WTC11 (cell line): ENCODE measurements at regions not wholly inside any gene's neighbourhood (a gene's known extent, or its start where the extent isn't known, plus 50 kb on each side); places are given as distances from the start of the nearest gene placed in this dataset.
"Not testable (repeated sequence)": the region's sequence is repeated elsewhere in the genome, so short reads cannot be mapped to it uniquely, and the experiment has no call there.

ENCODE experiments used
- ATAC-seq: fragments of 200-7000 bp; cut with Tn5 transposase; 2 replicates; pipeline ENCODE4 v1.10.0; 2021; ENCODE audit warnings: mild to moderate bottlenecking, moderate library complexity
- CTCF ChIA-PET: fragments of 300-600 bp; sonication (Branson Sonifier 250); formaldehyde crosslinking; loops from one replicate; lab custom pipeline; 2021; ENCODE audit warnings: antibody characterized with exemption; lab: Charles Lee
- POLR2A ChIA-PET: fragments of 350-600 bp; sonication (Branson Sonifier 250); formaldehyde crosslinking; loops from one replicate; lab custom pipeline; 2021; ENCODE audit warnings: antibody characterized with exemption; lab: Charles Lee
- DNase-seq: peaks from one replicate; pipeline ENCODE4 v3.0.0; 2021; ENCODE audit warnings: low spot score
- H3K27ac Mint-ChIP-seq: 2 replicates; pipeline ENCODE4 v1.8.0; 2021; ENCODE audit warnings: mixed read lengths
- H3K27me3 Mint-ChIP-seq: 2 replicates; pipeline ENCODE4 v1.8.0; 2021; ENCODE audit warnings: low read depth, mild to moderate bottlenecking, moderate library complexity, mixed read lengths
- H3K36me3 Mint-ChIP-seq: 2 replicates; pipeline ENCODE4 v1.8.0; 2021; ENCODE audit warnings: mixed read lengths
- H3K4me1 Mint-ChIP-seq: 2 replicates; pipeline ENCODE4 v1.8.0; 2022; ENCODE audit warnings: mixed read lengths
- H3K4me3 Mint-ChIP-seq: 2 replicates; pipeline ENCODE4 v1.8.0; 2021; ENCODE audit warnings: mild to moderate bottlenecking, moderate library complexity, mixed read lengths
- H3K9me3 Mint-ChIP-seq: 2 replicates; pipeline ENCODE4 v1.8.0; 2021; ENCODE audit warnings: mixed read lengths
- CREB1 ChIP-seq: sonication (generic); formaldehyde crosslinking; IDR thresholded peaks from 2 replicates; pipeline ENCODE4 v1.8.0; 2023; ENCODE audit warnings: mild to moderate bottlenecking, missing genetic modification reagents
- ESRRA ChIP-seq: sonication (generic); formaldehyde crosslinking; IDR thresholded peaks from 2 replicates; pipeline ENCODE4 v1.8.1; 2022; ENCODE audit warnings: mild to moderate bottlenecking, missing genetic modification reagents, borderline replicate concordance
- FOXK1 ChIP-seq: sonication (generic); formaldehyde crosslinking; IDR thresholded peaks from 2 replicates; pipeline ENCODE4 v1.8.0; 2022; ENCODE audit warnings: mild to moderate bottlenecking, moderate library complexity, missing genetic modification reagents
- FOXP1 ChIP-seq: sonication (generic); formaldehyde crosslinking; IDR thresholded peaks from 2 replicates; pipeline ENCODE4 v1.8.0; 2022; ENCODE audit warnings: missing genetic modification reagents, mild to moderate bottlenecking, moderate library complexity, borderline replicate concordance
- MXD4 ChIP-seq: fragments of 250-450 bp; sonication (Bioruptor Pico); IDR thresholded peaks from 2 replicates; pipeline ENCODE4 v1.8.0; 2021; ENCODE audit warnings: mild to moderate bottlenecking, moderate library complexity, borderline replicate concordance
- NFATC4 ChIP-seq: fragments of 250-450 bp; sonication (Bioruptor Pico); IDR thresholded peaks from 2 replicates; pipeline ENCODE4 v1.9.0; 2021; ENCODE audit warnings: mild to moderate bottlenecking
- NR3C1 ChIP-seq: sonication (generic); formaldehyde crosslinking; conservative IDR thresholded peaks from 2 replicates; pipeline ENCODE4 v1.8.1; 2023; ENCODE audit warnings: low read depth, mild to moderate bottlenecking, missing genetic modification reagents
- OVOL2 ChIP-seq: fragments of 250-450 bp; sonication (Bioruptor Pico); IDR thresholded peaks from 2 replicates; pipeline ENCODE4 v1.9.0; 2021; ENCODE audit warnings: mild to moderate bottlenecking, borderline replicate concordance
- SMAD4 ChIP-seq: sonication (generic); formaldehyde crosslinking; IDR thresholded peaks from 2 replicates; pipeline ENCODE4 v1.8.0; 2022; ENCODE audit warnings: mild to moderate bottlenecking, missing genetic modification reagents
- ZNF121 ChIP-seq: sonication (generic); formaldehyde crosslinking; IDR thresholded peaks from 2 replicates; pipeline ENCODE4 v1.8.0; 2023; ENCODE audit warnings: missing genetic modification reagents
- ZNF219 ChIP-seq: sonication (generic); formaldehyde crosslinking; IDR thresholded peaks from 2 replicates; pipeline ENCODE4 v1.8.0; 2023; ENCODE audit warnings: missing genetic modification reagents, mild to moderate bottlenecking, borderline replicate concordance
- ZNF396 ChIP-seq: fragments of 250-450 bp; sonication (Bioruptor Pico); IDR thresholded peaks from 2 replicates; pipeline ENCODE4 v1.8.0; 2021; ENCODE audit warnings: mild to moderate bottlenecking, moderate library complexity, borderline replicate concordance
- TF ChIP-seq, protein P1 (sequence below): fragments of 250-450 bp; sonication (Bioruptor Pico); IDR thresholded peaks from 2 replicates; pipeline ENCODE4 v1.8.0; 2021; ENCODE audit warnings: mild to moderate bottlenecking
- TF ChIP-seq, protein P2 (sequence below): sonication (generic); formaldehyde crosslinking; IDR thresholded peaks from 2 replicates; pipeline ENCODE4 v1.8.0; 2022; ENCODE audit warnings: mild to moderate bottlenecking, missing genetic modification reagents
- TF ChIP-seq, protein P3 (sequence below): sonication (generic); formaldehyde crosslinking; IDR thresholded peaks from 2 replicates; pipeline ENCODE4 v1.8.1; 2022; ENCODE audit warnings: low read depth, missing genetic modification reagents, borderline replicate concordance
- TF ChIP-seq, protein P4 (sequence below): sonication (generic); formaldehyde crosslinking; IDR thresholded peaks from 2 replicates; pipeline ENCODE4 v1.8.1; 2022; ENCODE audit warnings: missing genetic modification reagents, borderline replicate concordance
- TF ChIP-seq, protein P5 (sequence below): sonication (generic); formaldehyde crosslinking; IDR thresholded peaks from 2 replicates; pipeline ENCODE4 v1.8.1; 2022; ENCODE audit warnings: mild to moderate bottlenecking, missing genetic modification reagents, moderate library complexity, borderline replicate concordance

DNA sequence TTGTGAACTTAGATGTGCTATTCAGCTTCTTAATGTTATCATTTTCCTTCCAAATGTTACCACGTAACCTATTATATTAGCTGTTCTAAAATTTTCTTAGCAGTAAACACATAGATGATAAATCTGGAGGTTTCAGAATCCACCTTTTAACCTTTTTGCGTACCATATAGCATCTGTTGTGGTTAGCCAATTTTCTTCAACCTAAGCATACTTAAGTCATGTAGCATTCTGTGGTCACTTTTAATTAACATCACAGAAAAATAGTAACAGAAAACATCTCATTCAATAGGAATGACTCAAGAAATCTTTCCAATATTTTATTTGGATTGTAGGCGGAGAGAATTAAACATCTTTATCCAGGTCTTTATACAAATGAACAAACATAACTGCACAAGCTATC, 1465.3 kb upstream of the GBE1 start:
- ChIA-PET CTCF (no interaction called here), POLR2A (no interaction called here)
- DNase-seq (no peak), ATAC-seq (no peak)
- Mint-ChIP-seq H3K4me3 (no peak overlapping the region), H3K9me3 (no peaks in the 10 kb centered on the region), H3K27me3 (no peaks in the 10 kb centered on the region), H3K36me3 (no peaks in the 10 kb centered on the region), H3K4me1 (peaks cover 5% of the 10 kb centered on the region), H3K27ac (no peak overlapping the region)
- no peak for TF ChIP-seq ZNF219 (CRISPR knock-in tag)
- TF ChIP-seq SMAD4 (CRISPR knock-in tag), result no peak
- no peak for TF ChIP-seq MXD4 (CRISPR knock-in tag)
- TF ChIP-seq, protein P1, sequence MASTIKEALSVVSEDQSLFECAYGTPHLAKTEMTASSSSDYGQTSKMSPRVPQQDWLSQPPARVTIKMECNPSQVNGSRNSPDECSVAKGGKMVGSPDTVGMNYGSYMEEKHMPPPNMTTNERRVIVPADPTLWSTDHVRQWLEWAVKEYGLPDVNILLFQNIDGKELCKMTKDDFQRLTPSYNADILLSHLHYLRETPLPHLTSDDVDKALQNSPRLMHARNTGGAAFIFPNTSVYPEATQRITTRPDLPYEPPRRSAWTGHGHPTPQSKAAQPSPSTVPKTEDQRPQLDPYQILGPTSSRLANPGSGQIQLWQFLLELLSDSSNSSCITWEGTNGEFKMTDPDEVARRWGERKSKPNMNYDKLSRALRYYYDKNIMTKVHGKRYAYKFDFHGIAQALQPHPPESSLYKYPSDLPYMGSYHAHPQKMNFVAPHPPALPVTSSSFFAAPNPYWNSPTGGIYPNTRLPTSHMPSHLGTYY, result no peak

DNA sequence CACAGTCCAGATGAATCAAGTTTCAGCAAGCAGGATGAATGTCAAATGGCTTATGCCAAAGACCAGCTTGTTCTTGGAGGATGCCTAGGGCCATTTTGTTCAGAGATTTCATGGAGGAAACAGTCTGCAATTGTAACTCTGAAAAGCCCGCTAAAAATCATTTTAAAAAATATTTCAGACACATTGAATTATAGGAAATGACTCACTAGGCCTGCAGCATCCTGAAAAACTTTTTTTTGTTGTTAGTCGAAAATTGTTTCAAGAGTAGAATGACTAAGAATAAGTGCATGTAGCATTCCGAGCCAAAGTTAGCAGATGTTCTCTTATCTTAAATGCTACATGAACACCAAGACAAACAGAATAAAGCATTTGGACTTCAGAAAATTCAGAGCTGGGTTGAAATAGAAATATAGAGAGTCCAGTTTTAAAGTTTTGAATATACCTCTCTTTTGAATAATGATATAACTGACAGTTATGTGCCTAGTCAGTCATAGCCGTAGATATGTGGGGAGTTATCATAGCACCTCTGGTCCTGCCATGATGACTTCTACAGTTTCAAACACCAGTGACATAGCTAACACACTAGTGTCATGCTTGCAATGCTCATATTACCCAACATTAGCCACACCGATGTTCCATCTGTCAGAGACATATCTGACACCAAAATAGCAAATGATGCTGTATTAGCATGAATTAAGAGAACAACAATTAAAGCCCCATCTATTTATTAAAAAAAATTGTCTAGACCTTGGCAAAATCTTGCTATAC, 1462.8 kb upstream of the GBE1 start:
- Mint-ChIP-seq H3K4me1 (no peaks in the 10 kb centered on the region), H3K36me3 (no peaks in the 10 kb centered on the region), H3K27me3 (no peaks in the 10 kb centered on the region), H3K27ac (no peak overlapping the region), H3K4me3 (no peak overlapping the region), H3K9me3 (no peaks in the 10 kb centered on the region)
- no peak for DNase-seq
- POLR2A ChIA-PET, result no interaction called here
- ATAC-seq, result no peak
- CTCF ChIA-PET, result no interaction called here
- no peak for TF ChIP-seq NFATC4

DNA sequence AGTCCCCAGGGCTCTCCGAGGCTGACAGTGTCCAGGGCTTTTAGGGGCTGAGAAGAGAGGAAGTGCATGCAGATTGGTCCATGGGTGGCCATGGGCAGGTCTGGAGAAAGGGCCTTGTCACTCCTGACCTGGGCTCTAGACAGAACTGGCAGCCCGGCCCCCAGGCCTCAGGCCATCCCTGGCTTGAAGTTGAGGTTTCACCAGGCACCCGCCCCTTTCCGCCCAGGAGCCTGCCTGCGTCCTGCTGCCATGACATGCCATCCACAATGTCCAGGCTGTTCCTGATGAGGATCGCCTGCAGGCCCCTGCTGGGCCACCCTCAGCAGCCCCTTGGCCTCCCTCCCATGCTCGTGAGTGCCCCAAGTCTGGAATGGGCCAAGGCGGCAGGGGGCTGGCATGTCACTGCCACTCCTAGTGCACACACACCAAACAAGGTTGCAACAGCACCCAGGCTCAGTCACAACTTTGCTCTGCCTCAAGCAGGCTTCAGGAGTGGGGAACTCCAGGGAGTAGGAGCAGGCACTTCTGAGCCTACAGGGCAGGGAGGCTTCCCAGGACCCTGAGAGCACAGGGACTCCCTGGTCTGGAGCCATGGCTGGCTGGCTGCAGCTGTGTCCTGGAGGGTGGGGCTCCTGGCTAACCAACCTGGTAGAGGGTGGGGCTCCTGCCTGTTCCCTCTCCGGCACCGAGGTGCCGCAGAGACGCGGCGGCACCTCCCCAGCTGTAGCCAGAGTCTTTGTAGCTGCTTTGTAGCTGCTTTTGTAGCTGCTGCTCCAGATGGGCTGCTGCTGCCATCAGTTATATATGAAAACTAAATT, 1457.1 kb upstream of the GBE1 start:
- DNase-seq, result no peak
- Mint-ChIP-seq H3K9me3 (no peaks in the 10 kb centered on the region), H3K27me3 (no peaks in the 10 kb centered on the region), H3K27ac (no peak overlapping the region), H3K4me3 (no peak overlapping the region), H3K4me1 (no peaks in the 10 kb centered on the region), H3K36me3 (no peaks in the 10 kb centered on the region)
- ChIA-PET CTCF (no interaction called here), POLR2A (no interaction called here)
- ATAC-seq, result no peak
- no peak for TF ChIP-seq OVOL2 (CRISPR knock-in tag)
- TF ChIP-seq NR3C1 (CRISPR knock-in tag), result no peak
- TF ChIP-seq FOXP1, result no peak

DNA sequence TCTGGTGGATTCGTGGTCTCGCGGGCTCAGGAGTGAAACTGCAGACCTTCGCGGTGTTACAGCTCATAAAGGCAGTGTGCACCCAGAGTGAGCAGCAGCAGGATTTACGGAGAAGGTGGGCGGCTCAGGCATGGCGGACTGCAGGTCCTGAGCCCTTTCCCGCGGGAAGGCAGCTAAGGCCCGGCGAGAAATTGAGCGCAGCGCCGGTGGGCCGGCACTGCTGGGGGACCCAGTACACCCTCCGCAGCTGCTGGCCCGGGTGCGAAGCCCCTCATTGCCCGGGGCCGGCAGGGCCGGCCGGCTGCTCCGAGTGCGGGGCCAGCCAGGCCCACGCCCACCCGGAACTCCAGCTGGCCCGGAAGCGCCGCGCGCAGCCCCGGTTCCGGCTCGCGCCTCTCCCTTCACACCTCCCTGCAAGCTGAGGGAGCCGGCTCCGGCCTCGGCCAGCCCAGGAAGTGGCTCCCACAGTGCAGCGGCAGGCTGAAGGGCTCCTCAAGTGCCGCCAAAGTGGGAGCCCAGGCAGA, 1456.2 kb upstream of the GBE1 start:
- ATAC-seq, POLR2A ChIA-PET, H3K9me3 Mint-ChIP-seq, H3K27me3 Mint-ChIP-seq, H3K4me3 Mint-ChIP-seq, H3K36me3 Mint-ChIP-seq, H3K27ac Mint-ChIP-seq, H3K4me1 Mint-ChIP-seq, CTCF ChIA-PET: not testable (repeated sequence)
- DNase-seq, result peak; percentile 9

DNA sequence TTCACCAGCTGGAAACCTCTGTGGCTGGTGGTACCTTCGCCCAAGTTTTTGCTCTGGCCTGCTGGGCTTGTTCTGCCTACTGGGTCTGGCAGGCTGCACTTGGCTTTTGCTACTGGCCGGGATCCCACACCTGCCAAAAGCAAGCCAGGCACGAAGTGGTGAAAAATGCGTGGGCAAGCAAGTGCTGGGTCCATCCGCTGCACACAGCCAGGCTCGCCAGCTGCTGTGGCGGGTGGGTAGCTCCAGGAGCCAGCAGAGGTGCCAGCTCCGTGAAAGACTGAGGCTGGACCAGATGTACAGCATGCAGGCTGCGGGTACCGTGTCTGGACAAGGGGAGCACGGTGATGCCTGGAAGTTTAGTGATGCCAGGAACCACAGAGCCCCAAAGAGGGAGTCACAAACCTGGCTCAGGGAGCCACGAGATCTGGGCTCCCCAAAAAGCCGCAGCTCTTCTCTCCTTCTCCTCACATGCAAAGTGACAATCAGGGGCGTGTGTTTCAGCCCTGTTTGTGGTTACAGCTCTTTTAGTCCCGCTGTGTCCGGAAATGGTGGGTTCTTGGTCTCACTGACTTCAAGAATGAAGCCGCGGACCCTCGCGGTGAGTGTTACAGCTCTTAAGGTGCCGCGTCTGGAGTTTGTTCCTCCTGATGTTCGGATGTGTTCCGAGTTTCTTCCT, 1455.6 kb upstream of the GBE1 start:
- no peak overlapping the region for H3K4me3 Mint-ChIP-seq
- no peak for TF ChIP-seq NFATC4
- no peak for TF ChIP-seq CREB1 (CRISPR knock-in tag)
- no peak for TF ChIP-seq ESRRA (CRISPR knock-in tag)
- TF ChIP-seq FOXK1 (CRISPR knock-in tag), result no peak
- TF ChIP-seq, protein P2, sequence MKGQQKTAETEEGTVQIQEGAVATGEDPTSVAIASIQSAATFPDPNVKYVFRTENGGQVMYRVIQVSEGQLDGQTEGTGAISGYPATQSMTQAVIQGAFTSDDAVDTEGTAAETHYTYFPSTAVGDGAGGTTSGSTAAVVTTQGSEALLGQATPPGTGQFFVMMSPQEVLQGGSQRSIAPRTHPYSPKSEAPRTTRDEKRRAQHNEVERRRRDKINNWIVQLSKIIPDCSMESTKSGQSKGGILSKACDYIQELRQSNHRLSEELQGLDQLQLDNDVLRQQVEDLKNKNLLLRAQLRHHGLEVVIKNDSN, result no peak
- TF ChIP-seq ZNF121 (CRISPR knock-in tag), result no peak
- TF ChIP-seq, protein P3, sequence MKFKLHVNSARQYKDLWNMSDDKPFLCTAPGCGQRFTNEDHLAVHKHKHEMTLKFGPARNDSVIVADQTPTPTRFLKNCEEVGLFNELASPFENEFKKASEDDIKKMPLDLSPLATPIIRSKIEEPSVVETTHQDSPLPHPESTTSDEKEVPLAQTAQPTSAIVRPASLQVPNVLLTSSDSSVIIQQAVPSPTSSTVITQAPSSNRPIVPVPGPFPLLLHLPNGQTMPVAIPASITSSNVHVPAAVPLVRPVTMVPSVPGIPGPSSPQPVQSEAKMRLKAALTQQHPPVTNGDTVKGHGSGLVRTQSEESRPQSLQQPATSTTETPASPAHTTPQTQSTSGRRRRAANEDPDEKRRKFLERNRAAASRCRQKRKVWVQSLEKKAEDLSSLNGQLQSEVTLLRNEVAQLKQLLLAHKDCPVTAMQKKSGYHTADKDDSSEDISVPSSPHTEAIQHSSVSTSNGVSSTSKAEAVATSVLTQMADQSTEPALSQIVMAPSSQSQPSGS (CRISPR knock-in tag), result no peak
- TF ChIP-seq, protein P4, sequence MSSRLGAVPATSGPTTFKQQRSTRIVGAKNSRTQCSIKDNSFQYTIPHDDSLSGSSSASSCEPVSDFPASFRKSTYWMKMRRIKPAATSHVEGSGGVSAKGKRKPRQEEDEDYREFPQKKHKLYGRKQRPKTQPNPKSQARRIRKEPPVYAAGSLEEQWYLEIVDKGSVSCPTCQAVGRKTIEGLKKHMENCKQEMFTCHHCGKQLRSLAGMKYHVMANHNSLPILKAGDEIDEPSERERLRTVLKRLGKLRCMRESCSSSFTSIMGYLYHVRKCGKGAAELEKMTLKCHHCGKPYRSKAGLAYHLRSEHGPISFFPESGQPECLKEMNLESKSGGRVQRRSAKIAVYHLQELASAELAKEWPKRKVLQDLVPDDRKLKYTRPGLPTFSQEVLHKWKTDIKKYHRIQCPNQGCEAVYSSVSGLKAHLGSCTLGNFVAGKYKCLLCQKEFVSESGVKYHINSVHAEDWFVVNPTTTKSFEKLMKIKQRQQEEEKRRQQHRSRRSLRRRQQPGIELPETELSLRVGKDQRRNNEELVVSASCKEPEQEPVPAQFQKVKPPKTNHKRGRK, result no peak
- TF ChIP-seq, protein P5, sequence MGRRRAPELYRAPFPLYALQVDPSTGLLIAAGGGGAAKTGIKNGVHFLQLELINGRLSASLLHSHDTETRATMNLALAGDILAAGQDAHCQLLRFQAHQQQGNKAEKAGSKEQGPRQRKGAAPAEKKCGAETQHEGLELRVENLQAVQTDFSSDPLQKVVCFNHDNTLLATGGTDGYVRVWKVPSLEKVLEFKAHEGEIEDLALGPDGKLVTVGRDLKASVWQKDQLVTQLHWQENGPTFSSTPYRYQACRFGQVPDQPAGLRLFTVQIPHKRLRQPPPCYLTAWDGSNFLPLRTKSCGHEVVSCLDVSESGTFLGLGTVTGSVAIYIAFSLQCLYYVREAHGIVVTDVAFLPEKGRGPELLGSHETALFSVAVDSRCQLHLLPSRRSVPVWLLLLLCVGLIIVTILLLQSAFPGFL (CRISPR knock-in tag), result no peak
- no peak for TF ChIP-seq ZNF396 (CRISPR knock-in tag)
- TF ChIP-seq, all 79 proteins: peak for 0
- Mint-ChIP-seq H3K36me3 (no peaks in the 10 kb centered on the region), H3K27ac (no peak overlapping the region), H3K4me1 (no peaks in the 10 kb centered on the region), H3K27me3 (no peaks in the 10 kb centered on the region), H3K9me3 (no peaks in the 10 kb centered on the region)
- ChIA-PET CTCF (no interaction called here), POLR2A (no interaction called here)
- ATAC-seq (no peak), DNase-seq (peak; percentile 10)
